ENCODE measurements at regions not wholly inside any gene's neighbourhood (a gene's known extent, or its start where the extent isn't known, plus 50 kb on each side); places are given as distances from the start of the nearest gene placed in this dataset.

DNA sequence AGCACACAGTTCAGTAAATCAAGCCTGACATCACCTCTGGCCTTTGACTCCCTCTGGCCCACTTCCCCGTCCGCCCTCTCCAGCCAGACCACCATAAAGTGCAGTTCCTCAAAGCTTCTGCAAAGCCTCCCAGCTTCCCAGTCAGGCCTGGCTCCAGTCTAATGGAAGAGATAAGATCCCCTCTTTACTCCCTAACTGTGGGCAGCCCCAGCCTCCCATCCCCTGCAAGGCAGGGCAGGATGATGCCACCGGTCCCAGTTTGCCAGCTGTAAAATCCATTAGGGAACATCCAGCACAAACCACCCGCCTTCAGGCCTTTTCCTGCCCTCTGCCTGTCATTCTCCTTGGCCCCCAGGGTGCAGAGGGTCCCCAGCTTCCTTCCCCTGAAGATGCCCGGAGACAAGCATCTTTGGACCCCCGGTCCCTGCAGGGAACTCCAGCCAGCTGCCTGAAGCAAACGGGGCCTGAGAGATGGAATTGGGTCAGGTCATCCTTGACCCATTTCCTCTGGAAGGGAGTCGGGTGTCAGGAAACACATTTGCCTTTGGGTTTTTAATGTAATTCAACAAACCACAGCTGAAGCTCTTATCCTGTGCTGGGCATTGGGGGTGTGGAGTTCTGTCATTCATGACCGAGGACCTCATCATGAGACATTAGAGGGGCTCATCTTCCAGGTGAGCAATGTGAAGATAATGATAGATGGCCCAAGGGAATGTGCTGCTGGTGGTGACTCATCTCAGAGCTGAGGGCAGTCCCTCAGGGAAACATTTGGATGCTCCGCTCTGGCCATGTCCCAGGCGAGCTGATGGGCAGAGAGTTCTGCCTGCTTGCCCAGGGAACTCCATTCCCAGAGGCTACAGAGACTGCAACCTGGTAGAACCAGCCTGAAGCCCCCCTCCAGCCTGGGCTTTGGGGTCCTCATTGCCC, 93.8 kb upstream of the CLMN start:
- H3K9me3 Mint-ChIP-seq: no peaks in the 10 kb centered on the region
- no peaks in the 10 kb centered on the region for H3K79me2 ChIP-seq (replicated peaks; ENCODE audit: insufficient read depth)
- H3K4me3 ChIP-seq: no peak overlapping the region
- 0 out of 2 replicates have a peak overlapping the region, but pooled peaks have one; percentile 38 for H2AFZ ChIP-seq
- TF ChIP-seq, protein P1, sequence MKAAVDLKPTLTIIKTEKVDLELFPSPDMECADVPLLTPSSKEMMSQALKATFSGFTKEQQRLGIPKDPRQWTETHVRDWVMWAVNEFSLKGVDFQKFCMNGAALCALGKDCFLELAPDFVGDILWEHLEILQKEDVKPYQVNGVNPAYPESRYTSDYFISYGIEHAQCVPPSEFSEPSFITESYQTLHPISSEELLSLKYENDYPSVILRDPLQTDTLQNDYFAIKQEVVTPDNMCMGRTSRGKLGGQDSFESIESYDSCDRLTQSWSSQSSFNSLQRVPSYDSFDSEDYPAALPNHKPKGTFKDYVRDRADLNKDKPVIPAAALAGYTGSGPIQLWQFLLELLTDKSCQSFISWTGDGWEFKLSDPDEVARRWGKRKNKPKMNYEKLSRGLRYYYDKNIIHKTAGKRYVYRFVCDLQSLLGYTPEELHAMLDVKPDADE (IDR thresholded peaks at IDR 0.05): no peak
- TF ChIP-seq, protein P2, sequence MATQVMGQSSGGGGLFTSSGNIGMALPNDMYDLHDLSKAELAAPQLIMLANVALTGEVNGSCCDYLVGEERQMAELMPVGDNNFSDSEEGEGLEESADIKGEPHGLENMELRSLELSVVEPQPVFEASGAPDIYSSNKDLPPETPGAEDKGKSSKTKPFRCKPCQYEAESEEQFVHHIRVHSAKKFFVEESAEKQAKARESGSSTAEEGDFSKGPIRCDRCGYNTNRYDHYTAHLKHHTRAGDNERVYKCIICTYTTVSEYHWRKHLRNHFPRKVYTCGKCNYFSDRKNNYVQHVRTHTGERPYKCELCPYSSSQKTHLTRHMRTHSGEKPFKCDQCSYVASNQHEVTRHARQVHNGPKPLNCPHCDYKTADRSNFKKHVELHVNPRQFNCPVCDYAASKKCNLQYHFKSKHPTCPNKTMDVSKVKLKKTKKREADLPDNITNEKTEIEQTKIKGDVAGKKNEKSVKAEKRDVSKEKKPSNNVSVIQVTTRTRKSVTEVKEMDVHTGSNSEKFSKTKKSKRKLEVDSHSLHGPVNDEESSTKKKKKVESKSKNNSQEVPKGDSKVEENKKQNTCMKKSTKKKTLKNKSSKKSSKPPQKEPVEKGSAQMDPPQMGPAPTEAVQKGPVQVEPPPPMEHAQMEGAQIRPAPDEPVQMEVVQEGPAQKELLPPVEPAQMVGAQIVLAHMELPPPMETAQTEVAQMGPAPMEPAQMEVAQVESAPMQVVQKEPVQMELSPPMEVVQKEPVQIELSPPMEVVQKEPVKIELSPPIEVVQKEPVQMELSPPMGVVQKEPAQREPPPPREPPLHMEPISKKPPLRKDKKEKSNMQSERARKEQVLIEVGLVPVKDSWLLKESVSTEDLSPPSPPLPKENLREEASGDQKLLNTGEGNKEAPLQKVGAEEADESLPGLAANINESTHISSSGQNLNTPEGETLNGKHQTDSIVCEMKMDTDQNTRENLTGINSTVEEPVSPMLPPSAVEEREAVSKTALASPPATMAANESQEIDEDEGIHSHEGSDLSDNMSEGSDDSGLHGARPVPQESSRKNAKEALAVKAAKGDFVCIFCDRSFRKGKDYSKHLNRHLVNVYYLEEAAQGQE (IDR thresholded peaks at IDR 0.05; ENCODE audit: unreplicated experiment): no peak
- TF ChIP-seq ZNF114 (CRISPR knock-in tag; IDR thresholded peaks at IDR 0.05): no peak
- TF ChIP-seq, protein P3, sequence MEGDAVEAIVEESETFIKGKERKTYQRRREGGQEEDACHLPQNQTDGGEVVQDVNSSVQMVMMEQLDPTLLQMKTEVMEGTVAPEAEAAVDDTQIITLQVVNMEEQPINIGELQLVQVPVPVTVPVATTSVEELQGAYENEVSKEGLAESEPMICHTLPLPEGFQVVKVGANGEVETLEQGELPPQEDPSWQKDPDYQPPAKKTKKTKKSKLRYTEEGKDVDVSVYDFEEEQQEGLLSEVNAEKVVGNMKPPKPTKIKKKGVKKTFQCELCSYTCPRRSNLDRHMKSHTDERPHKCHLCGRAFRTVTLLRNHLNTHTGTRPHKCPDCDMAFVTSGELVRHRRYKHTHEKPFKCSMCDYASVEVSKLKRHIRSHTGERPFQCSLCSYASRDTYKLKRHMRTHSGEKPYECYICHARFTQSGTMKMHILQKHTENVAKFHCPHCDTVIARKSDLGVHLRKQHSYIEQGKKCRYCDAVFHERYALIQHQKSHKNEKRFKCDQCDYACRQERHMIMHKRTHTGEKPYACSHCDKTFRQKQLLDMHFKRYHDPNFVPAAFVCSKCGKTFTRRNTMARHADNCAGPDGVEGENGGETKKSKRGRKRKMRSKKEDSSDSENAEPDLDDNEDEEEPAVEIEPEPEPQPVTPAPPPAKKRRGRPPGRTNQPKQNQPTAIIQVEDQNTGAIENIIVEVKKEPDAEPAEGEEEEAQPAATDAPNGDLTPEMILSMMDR (conservative IDR thresholded peaks at IDR 0.05; ENCODE audit: low read depth in 2 of 2): no peak
- TF ChIP-seq EZH2 (IDR thresholded peaks at IDR 0.05; ENCODE audit: low read depth, unreplicated experiment): no peak
- no peak for TF ChIP-seq EZH2phosphoT487 (IDR thresholded peaks at IDR 0.05; ENCODE audit: unreplicated experiment)
- TF ChIP-seq STAT1 (IDR thresholded peaks at IDR 0.05; ENCODE audit: unreplicated experiment): no peak
- TF ChIP-seq ZNF331 (CRISPR knock-in tag; IDR thresholded peaks at IDR 0.05; ENCODE audit: low read depth): no peak
- TF ChIP-seq, protein P4, sequence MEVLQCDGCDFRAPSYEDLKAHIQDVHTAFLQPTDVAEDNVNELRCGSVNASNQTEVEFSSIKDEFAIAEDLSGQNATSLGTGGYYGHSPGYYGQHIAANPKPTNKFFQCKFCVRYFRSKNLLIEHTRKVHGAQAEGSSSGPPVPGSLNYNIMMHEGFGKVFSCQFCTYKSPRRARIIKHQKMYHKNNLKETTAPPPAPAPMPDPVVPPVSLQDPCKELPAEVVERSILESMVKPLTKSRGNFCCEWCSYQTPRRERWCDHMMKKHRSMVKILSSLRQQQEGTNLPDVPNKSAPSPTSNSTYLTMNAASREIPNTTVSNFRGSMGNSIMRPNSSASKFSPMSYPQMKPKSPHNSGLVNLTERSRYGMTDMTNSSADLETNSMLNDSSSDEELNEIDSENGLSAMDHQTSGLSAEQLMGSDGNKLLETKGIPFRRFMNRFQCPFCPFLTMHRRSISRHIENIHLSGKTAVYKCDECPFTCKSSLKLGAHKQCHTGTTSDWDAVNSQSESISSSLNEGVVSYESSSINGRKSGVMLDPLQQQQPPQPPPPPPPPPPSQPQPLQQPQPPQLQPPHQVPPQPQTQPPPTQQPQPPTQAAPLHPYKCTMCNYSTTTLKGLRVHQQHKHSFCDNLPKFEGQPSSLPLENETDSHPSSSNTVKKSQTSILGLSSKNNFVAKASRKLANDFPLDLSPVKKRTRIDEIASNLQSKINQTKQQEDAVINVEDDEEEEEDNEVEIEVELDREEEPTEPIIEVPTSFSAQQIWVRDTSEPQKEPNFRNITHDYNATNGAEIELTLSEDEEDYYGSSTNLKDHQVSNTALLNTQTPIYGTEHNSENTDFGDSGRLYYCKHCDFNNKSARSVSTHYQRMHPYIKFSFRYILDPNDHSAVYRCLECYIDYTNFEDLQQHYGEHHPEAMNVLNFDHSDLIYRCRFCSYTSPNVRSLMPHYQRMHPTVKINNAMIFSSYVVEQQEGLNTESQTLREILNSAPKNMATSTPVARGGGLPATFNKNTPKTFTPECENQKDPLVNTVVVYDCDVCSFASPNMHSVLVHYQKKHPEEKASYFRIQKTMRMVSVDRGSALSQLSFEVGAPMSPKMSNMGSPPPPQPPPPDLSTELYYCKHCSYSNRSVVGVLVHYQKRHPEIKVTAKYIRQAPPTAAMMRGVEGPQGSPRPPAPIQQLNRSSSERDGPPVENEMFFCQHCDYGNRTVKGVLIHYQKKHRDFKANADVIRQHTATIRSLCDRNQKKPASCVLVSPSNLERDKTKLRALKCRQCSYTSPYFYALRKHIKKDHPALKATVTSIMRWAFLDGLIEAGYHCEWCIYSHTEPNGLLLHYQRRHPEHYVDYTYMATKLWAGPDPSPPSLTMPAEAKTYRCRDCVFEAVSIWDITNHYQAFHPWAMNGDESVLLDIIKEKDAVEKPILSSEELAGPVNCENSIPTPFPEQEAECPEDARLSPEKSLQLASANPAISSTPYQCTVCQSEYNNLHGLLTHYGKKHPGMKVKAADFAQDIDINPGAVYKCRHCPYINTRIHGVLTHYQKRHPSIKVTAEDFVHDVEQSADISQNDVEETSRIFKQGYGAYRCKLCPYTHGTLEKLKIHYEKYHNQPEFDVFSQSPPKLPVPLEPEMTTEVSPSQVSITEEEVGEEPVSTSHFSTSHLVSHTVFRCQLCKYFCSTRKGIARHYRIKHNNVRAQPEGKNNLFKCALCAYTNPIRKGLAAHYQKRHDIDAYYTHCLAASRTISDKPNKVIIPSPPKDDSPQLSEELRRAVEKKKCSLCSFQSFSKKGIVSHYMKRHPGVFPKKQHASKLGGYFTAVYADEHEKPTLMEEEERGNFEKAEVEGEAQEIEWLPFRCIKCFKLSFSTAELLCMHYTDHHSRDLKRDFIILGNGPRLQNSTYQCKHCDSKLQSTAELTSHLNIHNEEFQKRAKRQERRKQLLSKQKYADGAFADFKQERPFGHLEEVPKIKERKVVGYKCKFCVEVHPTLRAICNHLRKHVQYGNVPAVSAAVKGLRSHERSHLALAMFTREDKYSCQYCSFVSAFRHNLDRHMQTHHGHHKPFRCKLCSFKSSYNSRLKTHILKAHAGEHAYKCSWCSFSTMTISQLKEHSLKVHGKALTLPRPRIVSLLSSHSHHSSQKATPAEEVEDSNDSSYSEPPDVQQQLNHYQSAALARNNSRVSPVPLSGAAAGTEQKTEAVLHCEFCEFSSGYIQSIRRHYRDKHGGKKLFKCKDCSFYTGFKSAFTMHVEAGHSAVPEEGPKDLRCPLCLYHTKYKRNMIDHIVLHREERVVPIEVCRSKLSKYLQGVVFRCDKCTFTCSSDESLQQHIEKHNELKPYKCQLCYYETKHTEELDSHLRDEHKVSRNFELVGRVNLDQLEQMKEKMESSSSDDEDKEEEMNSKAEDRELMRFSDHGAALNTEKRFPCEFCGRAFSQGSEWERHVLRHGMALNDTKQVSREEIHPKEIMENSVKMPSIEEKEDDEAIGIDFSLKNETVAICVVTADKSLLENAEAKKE (CRISPR knock-in tag; IDR thresholded peaks at IDR 0.05): no peak
- H3K4me3 Mint-ChIP-seq: no peak overlapping the region
- H3K9me2 ChIP-seq (ENCODE audit: insufficient read depth): no peaks in the 10 kb centered on the region
- H3K4me2 ChIP-seq: no peak overlapping the region
- peaks cover 10% of the 10 kb centered on the region for H3K27me3 Mint-ChIP-seq (ENCODE audit: insufficient read depth, low read depth, poor library complexity)
- H3K4me1 ChIP-seq (ENCODE audit: insufficient read depth): no peaks in the 10 kb centered on the region
- no peaks in the 10 kb centered on the region for H4K20me1 ChIP-seq (replicated peaks; ENCODE audit: insufficient read depth)
- no peak overlapping the region for H3K27ac ChIP-seq (ENCODE audit: low read depth)
- DNase-seq (ENCODE audit: low spot score) (no peak), ATAC-seq (no peak)
- peaks cover 12% of the 10 kb centered on the region; the same call in 2 of the 3 replicates for H3K4me1 Mint-ChIP-seq
- no peaks in the 10 kb centered on the region for H3K36me3 Mint-ChIP-seq (ENCODE audit: low read depth)
- H3K27me3 ChIP-seq (ENCODE audit: insufficient read depth): no peaks in the 10 kb centered on the region
- no peak overlapping the region for H3K27ac Mint-ChIP-seq
- H3K36me3 ChIP-seq (ENCODE audit: insufficient read depth): no peaks in the 10 kb centered on the region
- no peaks in the 10 kb centered on the region for H3F3A ChIP-seq (replicated peaks; ENCODE audit: low read depth)
